Left kidney (tissue), 1 donor: ENCODE measurements at regions not wholly inside any gene's neighbourhood (a gene's known extent, or its start where the extent isn't known, plus 50 kb on each side); places are given as distances from the start of the nearest gene placed in this dataset.
"Not testable (repeated sequence)": the region's sequence is repeated elsewhere in the genome, so short reads cannot be mapped to it uniquely, and the experiment has no call there.

Source experiments
- DNase-seq: peaks from one replicate; pipeline ENCODE4 v3.0.0-alpha.2; 2013

GRCh38 chr10:78416031-78417011 is 382.7 kb downstream of the RPS24 start:
- no peak for DNase-seq

- DNase-seq: no peak
These were observed 384.0 kb downstream of the RPS24 start for GRCh38 chr10:78417425-78418370.

GRCh38 chr10:78419481-78420265 is 386.0 kb downstream of the RPS24 start:
- no peak for DNase-seq

DNA sequence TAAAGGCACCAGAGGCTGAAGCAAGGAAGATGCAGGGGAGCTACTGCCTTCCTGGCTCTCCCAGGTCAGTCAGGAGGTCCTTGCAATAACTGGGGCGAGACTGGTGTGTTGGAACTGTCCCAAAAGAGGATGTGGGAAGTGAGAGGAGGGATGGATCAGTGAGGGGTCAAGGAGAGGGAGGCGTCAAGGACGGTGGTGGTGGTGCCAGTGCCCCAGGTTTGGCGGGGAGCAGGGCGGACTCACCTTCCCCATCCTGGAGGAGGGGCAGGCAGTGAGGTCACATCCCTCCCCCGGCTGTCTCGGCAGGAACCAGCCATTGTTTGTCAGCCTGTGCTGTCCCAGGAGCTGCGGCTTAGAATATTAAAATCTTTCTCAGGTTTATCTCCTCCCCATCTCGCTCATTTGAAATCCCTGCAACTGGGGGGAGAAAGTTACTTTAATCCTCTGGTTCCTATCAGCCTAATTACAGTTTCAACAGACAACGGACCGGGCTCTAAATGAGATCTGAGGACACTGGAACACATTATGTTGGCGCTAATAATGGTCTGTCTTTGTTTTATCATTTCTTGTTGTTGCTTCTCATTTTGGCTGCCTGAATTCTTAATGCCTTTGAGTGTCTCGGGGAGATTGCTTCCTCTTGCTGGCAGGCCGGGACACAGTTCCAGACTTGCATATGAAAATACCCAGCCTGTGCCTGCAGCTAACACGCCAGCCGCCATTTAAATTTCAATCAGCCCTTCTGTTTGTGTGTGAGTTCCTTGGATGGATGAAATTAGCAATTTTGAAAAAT is 387.5 kb downstream of the RPS24 start:
- no peak for DNase-seq

DNA sequence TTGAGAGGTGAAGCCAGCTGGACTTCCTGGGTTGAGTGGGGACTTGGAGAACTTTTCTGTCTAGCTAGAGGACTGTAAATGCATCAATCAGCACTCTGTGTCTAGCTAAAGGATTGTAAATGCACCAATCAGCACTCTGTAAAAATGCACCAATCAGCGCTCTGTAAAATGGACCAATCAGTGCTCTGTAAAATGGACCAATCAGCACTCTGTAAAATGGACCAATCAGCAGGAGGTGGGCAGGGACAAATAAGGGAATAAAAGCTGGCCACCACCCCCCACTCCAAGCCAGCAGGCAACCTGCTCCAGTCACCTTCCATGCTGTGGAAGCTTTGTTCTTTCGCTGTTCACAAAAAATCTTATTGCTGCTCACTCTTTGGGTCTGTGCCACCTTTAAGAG is 390.4 kb downstream of the RPS24 start:
- not testable (repeated sequence) for DNase-seq

DNA sequence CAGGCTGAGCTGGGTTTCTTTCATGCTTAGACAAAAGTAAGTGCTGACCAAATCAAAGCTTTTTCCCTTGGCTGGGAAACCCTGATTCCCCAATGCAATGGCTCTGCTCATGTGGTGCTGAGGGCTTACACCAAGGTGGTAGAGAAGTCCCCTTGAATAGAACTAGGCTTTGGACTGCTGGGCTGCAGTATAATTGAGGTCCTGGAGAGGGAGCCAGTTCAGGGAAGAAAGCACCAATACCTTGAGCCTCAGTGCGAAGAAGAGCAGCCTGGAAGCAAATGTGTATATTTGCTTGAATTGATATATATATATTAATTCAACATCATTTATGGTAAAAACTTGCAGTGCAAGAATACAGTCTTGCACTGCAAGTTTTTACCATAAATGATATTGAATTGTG is 391.1 kb downstream of the RPS24 start:
- no peak for DNase-seq

GRCh38 chr10:78426181-78426580 is 392.5 kb downstream of the RPS24 start:
- no peak for DNase-seq

GRCh38 chr10:78427497-78428031 is 393.9 kb downstream of the RPS24 start:
- DNase-seq: no peak

DNA sequence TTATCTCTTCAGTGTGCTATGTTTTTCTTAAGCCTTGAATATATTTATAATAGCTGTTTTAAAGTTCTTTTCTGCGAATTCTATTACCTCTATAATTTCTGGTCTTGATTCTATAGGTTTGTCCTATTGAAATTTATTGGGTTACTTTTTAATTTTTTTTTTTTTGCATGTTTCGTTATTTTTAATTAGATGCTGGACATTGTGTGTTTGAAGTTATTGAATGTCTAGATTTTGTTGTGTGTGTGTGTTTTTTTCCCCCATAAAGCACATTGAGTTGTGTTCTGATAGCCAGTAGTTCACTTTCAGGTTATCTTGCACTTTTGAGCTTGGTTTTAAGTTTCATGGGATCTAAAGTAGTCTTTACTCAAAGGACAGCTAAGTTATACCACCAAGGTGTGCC is 394.9 kb downstream of the RPS24 start:
- no peak for DNase-seq

DNA sequence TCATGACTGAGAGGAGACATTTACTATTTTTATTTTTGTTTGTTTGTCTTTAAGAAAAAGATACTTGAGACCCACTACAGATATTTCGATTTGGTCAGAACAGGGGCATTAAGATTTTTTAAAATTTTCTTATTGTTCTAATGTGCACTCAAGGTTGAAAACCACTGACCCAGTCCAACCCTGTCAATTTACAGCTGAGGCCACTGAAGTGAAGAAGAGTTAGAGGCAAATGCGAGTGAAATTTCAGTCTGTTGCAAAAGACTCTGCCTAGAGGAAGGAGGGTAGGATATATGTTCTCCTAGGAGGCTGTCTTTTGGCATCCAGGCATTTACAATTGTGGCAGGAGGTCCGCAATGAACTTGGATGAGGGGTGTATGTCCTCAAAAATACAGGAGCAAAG is 396.3 kb downstream of the RPS24 start:
- DNase-seq: no peak

DNA sequence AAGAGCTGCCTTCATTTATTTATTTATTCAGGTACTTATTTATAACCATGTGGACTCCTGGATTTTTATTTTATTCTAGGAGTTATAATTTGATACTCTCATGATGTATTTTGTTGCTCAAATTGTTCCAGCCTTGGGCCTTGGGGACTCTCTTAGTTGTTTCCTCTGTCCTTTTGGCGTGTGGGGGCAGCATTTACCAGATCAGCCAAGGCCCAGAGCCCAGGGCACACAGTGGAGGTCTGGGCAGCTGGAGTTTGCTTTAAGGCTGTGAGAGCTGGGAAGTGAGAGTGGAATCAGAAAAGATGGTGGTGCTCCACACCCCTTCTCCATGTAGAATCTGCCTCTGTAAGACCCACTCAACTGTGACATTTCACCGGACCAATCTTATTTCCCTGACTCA is 398.9 kb downstream of the RPS24 start:
- DNase-seq: no peak

DNA sequence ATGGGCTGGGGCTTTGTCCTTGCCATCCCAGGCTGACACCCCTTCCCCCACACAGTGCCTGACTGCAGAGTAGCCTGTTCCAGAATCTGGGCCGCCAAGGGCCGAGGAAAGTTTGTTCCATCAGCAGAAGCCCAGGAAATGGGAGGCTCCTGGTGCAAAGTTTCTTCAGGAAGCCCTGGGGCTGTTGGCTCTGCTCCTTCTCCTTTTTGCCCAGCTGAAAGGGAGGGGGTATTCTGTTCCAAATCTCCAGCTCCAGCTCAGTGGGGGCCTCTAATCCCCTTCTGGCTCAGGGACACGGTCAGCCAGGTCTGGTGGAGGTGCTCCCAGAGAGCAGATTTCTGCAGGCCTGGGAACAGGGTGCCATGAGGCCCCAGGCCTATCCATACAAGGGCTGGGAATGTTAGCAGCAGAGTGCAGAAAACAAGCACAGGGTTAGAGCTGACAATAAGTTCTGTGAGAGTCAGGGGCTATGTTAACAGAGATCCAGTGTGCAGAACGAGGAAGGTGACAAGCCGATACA is 399.5 kb downstream of the RPS24 start:
- DNase-seq: no peak

- no peak for DNase-seq
These were observed 400.3 kb downstream of the RPS24 start for GRCh38 chr10:78433766-78434535.

DNA sequence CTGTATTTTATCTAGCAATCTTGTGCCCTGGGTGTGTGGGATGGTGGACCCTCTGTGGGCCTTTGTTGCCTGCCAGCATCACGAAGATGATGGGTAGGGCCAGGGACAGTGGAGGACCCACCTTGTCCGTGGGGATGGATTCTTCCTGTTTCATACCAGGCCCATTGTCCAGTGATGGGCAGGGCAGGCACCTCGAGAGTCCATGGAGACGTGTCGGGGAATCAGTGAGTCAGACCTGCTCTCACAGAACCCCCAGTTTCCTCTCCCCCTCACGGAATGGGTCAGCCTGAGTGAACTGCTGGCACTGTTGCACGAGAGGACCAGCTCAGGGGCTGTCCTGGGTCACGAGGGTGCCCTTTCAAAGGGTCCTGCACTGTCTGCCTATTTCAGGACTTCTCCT is 401.2 kb downstream of the RPS24 start:
- DNase-seq: no peak

- DNase-seq: no peak
These were observed 402.0 kb downstream of the RPS24 start for GRCh38 chr10:78435484-78436221.

- no peak for DNase-seq
These were observed 402.5 kb downstream of the RPS24 start for GRCh38 chr10:78436222-78436573.

DNA sequence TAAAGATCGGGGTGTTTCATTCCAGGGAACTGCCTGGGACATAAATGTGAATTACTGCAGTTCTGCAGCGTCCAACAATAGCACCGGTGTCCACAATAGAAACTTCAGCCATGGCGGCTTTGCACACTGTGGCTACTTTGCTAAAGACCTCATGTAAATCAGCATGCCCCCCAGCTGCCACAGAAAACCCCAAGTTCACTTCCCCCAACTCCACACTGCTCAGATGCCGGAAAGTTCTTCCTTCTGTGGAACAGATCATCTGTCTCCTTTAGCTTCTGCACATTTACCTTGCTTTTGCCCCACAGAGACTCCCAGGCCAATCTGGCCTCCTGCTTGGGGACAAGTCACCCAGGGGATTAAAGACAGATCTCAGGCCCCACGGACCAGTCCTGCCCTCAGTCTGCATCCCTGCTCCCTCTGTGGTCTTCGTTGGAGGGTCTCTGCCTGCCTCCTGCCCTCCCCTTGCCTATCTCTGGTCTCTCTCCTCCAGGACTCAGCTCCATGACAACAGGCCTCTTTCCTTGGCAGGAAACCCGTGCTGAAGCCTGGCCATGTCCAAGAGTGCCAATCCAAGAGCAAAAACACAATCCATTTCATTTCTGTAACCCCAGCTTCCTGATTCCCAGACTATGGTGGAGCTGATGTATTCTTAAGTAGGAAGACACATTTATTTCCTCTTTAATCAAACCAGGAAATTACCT is 403.2 kb downstream of the RPS24 start:
- DNase-seq: no peak

DNA sequence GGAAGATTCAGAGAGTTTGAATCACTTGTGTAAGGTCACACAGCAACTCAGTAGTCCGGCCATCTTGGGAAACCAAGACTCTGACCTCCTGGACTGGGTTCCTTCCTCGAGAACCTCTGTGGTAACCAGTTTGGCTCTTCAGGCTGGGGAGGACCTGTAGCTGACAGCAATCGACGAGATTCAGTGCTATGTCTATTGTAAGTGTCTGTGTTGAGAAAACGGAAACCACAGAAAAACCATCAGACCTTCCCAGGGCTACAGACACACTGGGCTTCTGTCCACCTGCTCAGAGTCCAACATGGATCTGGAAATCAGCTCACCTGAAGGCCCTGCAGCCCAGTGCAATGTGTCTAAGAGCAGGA is 403.7 kb downstream of the RPS24 start:
- DNase-seq: no peak
